A673 (cell line): ENCODE measurements at regions not wholly inside any gene's neighbourhood (a gene's known extent, or its start where the extent isn't known, plus 50 kb on each side); places are given as distances from the start of the nearest gene placed in this dataset.

Source experiments
- BruUV-seq: library from RNA; stranded (reverse); fragments of 400-500 nt; replicated peaks from 2 replicates; lab custom pipeline; 2021; lab: Mats Ljungman, UMichigan
- CTCF ChIA-PET: fragments of 300-600 bp; sonication (Branson Sonifier 250); formaldehyde crosslinking; loops from one replicate; lab custom pipeline; 2022; ENCODE audit warnings: antibody characterized with exemption; lab: Charles Lee
- POLR2A ChIA-PET: fragments of 300-600 bp; sonication (Branson Sonifier 250); formaldehyde crosslinking; loops from one replicate; lab custom pipeline; 2022; ENCODE audit warnings: antibody characterized with exemption; ENCODE audit not compliant: low non-redundant PET; lab: Charles Lee
- DNase-seq: peaks from one replicate; pipeline ENCODE4 v3.0.0-alpha.2; 2015; ENCODE audit warnings: low spot score
- H3K27ac ChIP-seq: fragments of 200-600 bp; sonication (generic); 2 replicates; pipeline ENCODE4 v1.5.1; 2016; ENCODE audit warnings: mixed run types, low read depth, mild to moderate bottlenecking, mixed read lengths, antibody characterized with exemption, low read length; ENCODE audit not compliant: poor library complexity, severe bottlenecking
- H3K27me3 ChIP-seq: fragments of 200-600 bp; sonication (generic); replicated peaks from 2 replicates; pipeline ENCODE4 v1.6.1; 2017; ENCODE audit warnings: mixed run types, low read depth, mild to moderate bottlenecking, mixed read lengths, antibody characterized with exemption, low read length; ENCODE audit not compliant: insufficient read depth, poor library complexity
- H3K36me3 ChIP-seq: fragments of 200-600 bp; sonication (generic); 2 replicates; pipeline ENCODE4 v1.6.1; 2016; ENCODE audit warnings: mixed run types, mild to moderate bottlenecking, mixed read lengths, antibody characterized with exemption, low read length; ENCODE audit not compliant: insufficient read depth, poor library complexity, severe bottlenecking
- H3K4me1 ChIP-seq: fragments of 200-600 bp; sonication (generic); 2 replicates; pipeline ENCODE4 v1.6.1; 2017; ENCODE audit warnings: mixed run types, mild to moderate bottlenecking, mixed read lengths, antibody characterized with exemption, low read length; ENCODE audit not compliant: insufficient read depth, poor library complexity, severe bottlenecking
- H3K4me3 ChIP-seq: fragments of 200-600 bp; sonication (generic); 2 replicates; pipeline ENCODE4 v1.5.1; 2016; ENCODE audit warnings: low read depth, mixed run types, mild to moderate bottlenecking, mixed read lengths, low read length; ENCODE audit not compliant: poor library complexity, severe bottlenecking
- H3K9me3 ChIP-seq: fragments of 200-600 bp; sonication (generic); 2 replicates; pipeline ENCODE4 v1.6.1; 2016; ENCODE audit warnings: mixed run types, low read depth, mild to moderate bottlenecking, mixed read lengths, antibody characterized with exemption, low read length; ENCODE audit not compliant: poor library complexity, severe bottlenecking
- CTCF ChIP-seq: fragments of 300-800, 200-600 bp; sonication (generic); conservative IDR thresholded peaks from 2 replicates; pipeline ENCODE4 v1.5.1; 2017; ENCODE audit warnings: low read depth, mild to moderate bottlenecking, antibody characterized with exemption, low read length, moderate library complexity, mixed read lengths
- EZH2 ChIP-seq: fragments of 200-600 bp; sonication (generic); IDR thresholded peaks from 2 replicates; pipeline ENCODE4 v1.6.1; 2017; ENCODE audit warnings: borderline replicate concordance, low read depth, mild to moderate bottlenecking, mixed read lengths, antibody characterized with exemption, low read length; ENCODE audit not compliant: poor library complexity, severe bottlenecking
- intact Hi-C: fragments of 100-400 bp; cut with micrococcal nuclease; formaldehyde crosslinking; loops from one replicate; pipeline ENCODE4 v1.10.0; 2022; ENCODE audit not compliant: unreplicated experiment

- Histone ChIP-seq H3K4me3 (no peak overlapping the region), H3K36me3 (no peaks in the 10 kb centered on the region), H3K4me1 (peaks cover 18% of the 10 kb centered on the region), H3K27ac (no peak overlapping the region), H3K27me3 (no peaks in the 10 kb centered on the region), H3K9me3 (no peaks in the 10 kb centered on the region)
- ChIA-PET CTCF (no interaction called here), POLR2A (no interaction called here)
- no TSS peak for BruUV-seq
- TF ChIP-seq CTCF (no peak), EZH2 (no peak)
- no peak for DNase-seq
- intact Hi-C loops: no loop called here
Measured at GRCh38 chr5:61649231-61649630, 317.2 kb downstream of the ZSWIM6 start.

GRCh38 chr5:61649971-61650370 lies 317.9 kb downstream of the ZSWIM6 start:
- intact Hi-C loops: loop anchor here (10.0 kb wide), 3 partner anchors 315 to 695 kb away; partner anchors contain the start of genes SMIM15 and ZSWIM6
- H3K9me3 ChIP-seq: no peaks in the 10 kb centered on the region
- ChIA-PET POLR2A (no interaction called here), CTCF (no interaction called here)
- no peak overlapping the region for H3K27ac ChIP-seq
- no peak overlapping the region for H3K4me3 ChIP-seq
- peaks cover 18% of the 10 kb centered on the region for H3K4me1 ChIP-seq
- H3K36me3 ChIP-seq: no peaks in the 10 kb centered on the region
- no peak for TF ChIP-seq CTCF
- no peak for TF ChIP-seq EZH2
- no peak for DNase-seq
- no TSS peak for BruUV-seq
- no peaks in the 10 kb centered on the region for H3K27me3 ChIP-seq

DNA sequence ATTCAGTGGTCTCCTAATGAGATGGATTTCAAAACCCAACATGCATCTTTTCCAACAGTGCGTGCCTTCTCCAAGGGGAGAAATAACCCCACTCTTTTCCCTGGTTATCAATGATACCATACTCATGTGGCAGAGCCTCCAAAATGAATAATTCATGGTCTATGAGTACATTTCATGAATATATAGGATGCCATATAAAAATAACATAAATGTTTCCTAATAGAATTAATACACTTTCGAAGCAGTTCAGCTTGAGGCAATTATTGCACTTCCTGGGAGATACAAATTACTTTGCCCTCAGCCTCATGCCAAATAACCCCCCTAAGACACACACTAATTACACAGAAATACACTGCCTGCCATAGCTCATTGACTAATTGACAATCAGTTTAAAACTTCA lies 318.6 kb downstream of the ZSWIM6 start:
- ChIA-PET POLR2A (no interaction called here), CTCF (no interaction called here)
- intact Hi-C loops: loop anchor here (10.0 kb wide), 3 partner anchors 316 to 696 kb away; partner anchors contain the start of genes SMIM15 and ZSWIM6
- TF ChIP-seq EZH2: no peak
- no peak for TF ChIP-seq CTCF
- H3K4me1 ChIP-seq: peaks cover 18% of the 10 kb centered on the region
- H3K36me3 ChIP-seq: no peaks in the 10 kb centered on the region
- BruUV-seq: no TSS peak
- H3K27me3 ChIP-seq: no peaks in the 10 kb centered on the region
- H3K27ac ChIP-seq: no peak overlapping the region
- H3K4me3 ChIP-seq: no peak overlapping the region
- H3K9me3 ChIP-seq: no peaks in the 10 kb centered on the region
- DNase-seq: no peak
